ENCODE measurements at regions not wholly inside any gene's neighbourhood (a gene's known extent, or its start where the extent isn't known, plus 50 kb on each side); places are given as distances from the start of the nearest gene placed in this dataset.
"Not testable (repeated sequence)": the region's sequence is repeated elsewhere in the genome, so short reads cannot be mapped to it uniquely, and the experiment has no call there.

DNA sequence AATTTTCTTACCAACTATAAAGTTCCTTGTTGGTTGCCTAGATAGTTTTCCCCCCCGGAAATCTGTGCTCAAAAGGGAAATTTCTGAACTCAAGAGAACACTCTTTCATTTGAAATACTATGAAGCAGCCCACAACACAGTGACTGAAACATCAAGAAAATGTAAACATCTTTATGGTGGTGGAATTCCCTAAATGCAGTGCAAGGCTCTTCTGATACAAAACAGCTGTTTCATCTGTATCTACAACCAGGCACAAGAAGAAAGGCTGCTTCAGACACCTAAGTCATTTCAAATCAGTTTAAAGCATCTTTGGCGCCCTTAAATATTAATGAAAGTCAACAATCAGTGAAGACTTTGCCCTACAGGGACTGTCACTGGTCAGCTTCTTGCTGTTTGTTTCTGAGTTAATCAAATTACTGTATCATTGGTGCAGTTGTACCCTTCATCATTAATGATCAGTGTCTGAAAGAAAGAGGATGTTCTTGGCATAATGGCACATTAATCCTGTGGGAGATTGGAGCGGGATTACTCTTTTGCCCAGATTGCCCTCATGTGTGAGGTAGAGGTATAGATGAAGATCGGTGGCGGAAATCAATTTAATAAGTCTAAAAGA is 947.0 kb downstream of the NR2F1-AS1 start:
- TF ChIP-seq, protein P1, sequence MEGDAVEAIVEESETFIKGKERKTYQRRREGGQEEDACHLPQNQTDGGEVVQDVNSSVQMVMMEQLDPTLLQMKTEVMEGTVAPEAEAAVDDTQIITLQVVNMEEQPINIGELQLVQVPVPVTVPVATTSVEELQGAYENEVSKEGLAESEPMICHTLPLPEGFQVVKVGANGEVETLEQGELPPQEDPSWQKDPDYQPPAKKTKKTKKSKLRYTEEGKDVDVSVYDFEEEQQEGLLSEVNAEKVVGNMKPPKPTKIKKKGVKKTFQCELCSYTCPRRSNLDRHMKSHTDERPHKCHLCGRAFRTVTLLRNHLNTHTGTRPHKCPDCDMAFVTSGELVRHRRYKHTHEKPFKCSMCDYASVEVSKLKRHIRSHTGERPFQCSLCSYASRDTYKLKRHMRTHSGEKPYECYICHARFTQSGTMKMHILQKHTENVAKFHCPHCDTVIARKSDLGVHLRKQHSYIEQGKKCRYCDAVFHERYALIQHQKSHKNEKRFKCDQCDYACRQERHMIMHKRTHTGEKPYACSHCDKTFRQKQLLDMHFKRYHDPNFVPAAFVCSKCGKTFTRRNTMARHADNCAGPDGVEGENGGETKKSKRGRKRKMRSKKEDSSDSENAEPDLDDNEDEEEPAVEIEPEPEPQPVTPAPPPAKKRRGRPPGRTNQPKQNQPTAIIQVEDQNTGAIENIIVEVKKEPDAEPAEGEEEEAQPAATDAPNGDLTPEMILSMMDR (IDR thresholded peaks at IDR 0.05), result no peak
- ATAC-seq, result no peak
- no peak overlapping the region for H3K4me3 ChIP-seq
- no peaks in the 10 kb centered on the region for H3K27me3 ChIP-seq (ENCODE audit: low read depth)
- H3K4me1 ChIP-seq, result no peaks in the 10 kb centered on the region
- no peak overlapping the region for H3K27ac ChIP-seq
- H3K9me3 ChIP-seq, result no peaks in the 10 kb centered on the region
- DNase-seq, result no peak
- H3K36me3 ChIP-seq, result no peaks in the 10 kb centered on the region
- intact Hi-C loops (cut with DNase I), result no loop called here

DNA sequence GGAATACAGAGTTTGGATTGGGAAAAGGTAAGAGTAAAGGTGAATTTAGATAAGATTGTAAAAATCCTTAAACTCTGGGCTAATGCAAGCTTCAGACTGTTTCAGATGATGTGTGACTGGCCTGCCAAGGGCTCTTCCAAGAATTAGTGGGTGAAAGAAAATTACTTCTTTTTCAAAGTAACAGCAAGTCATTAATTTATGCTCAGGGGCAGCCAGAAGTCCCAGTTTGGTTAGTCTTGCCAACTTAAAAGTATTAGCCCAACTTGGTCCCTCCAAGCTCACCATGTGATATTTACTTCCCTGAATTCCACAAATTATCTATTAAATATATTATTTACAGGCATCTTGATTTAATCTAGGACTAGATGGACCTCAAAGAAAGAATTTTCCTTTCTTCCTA is 947.8 kb downstream of the NR2F1-AS1 start:
- ATAC-seq, result no peak
- TF ChIP-seq, protein P1 (IDR thresholded peaks at IDR 0.05), result no peak
- intact Hi-C loops (cut with DNase I), result no loop called here

GRCh38 chr5:92631237-92631701 is 949.8 kb downstream of the NR2F1-AS1 start:
- DNase-seq, result peak; percentile 27
- H3K9me3 ChIP-seq, result not testable (repeated sequence)

More for the DNA sequence above, 947.8 kb downstream of the NR2F1-AS1 start:
- no peak overlapping the region for H3K4me3 ChIP-seq
- no peaks in the 10 kb centered on the region for H3K9me3 ChIP-seq
- no peak for DNase-seq
- no peak overlapping the region for H3K27ac ChIP-seq
- H3K36me3 ChIP-seq, result no peaks in the 10 kb centered on the region
- H3K4me1 ChIP-seq, result no peaks in the 10 kb centered on the region
- no peaks in the 10 kb centered on the region for H3K27me3 ChIP-seq (ENCODE audit: low read depth)

GRCh38 chr5:92629574-92629973 is 951.4 kb downstream of the NR2F1-AS1 start:
- Histone ChIP-seq H3K4me3 (no peak overlapping the region), H3K9me3 (no peaks in the 10 kb centered on the region), H3K27me3 (ENCODE audit: low read depth) (no peaks in the 10 kb centered on the region), H3K4me1 (no peaks in the 10 kb centered on the region), H3K36me3 (no peaks in the 10 kb centered on the region), H3K27ac (no peak overlapping the region)
- intact Hi-C loops (cut with DNase I), result no loop called here
- DNase-seq, result no peak
- no peak for ATAC-seq
- TF ChIP-seq, protein P1 (IDR thresholded peaks at IDR 0.05), result no peak

More at GRCh38 chr5:92631237-92631701, 949.8 kb downstream of the NR2F1-AS1 start:
- H3K4me3 ChIP-seq; H3K36me3 ChIP-seq; ATAC-seq; H3K4me1 ChIP-seq; H3K27ac ChIP-seq; intact Hi-C loops (cut with DNase I); H3K27me3 ChIP-seq (ENCODE audit: low read depth): not testable (repeated sequence)

DNA sequence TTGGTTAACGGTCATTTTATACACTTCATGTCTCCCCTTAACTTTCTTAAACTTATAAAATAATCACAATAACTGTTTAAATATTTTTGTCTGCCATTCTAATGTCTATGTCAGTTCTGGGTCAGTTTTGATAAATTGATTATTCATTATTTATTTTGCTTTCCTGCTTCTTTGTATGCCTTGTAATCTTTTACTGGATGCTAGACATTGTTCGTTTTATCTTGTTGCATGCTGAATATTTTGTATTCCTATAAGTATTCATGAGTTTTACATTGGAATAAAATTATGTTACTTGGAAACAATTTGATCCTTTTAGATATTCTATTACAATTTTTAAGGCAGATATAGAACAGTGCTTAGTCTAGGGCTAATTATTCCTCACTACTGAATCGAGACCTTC is 952.0 kb downstream of the NR2F1-AS1 start:
- Histone ChIP-seq H3K4me1 (no peaks in the 10 kb centered on the region), H3K36me3 (no peaks in the 10 kb centered on the region), H3K9me3 (no peaks in the 10 kb centered on the region), H3K27me3 (ENCODE audit: low read depth) (no peaks in the 10 kb centered on the region), H3K27ac (no peak overlapping the region), H3K4me3 (no peak overlapping the region)
- intact Hi-C loops (cut with DNase I), result no loop called here
- ATAC-seq, result no peak
- no peak for DNase-seq
- TF ChIP-seq, protein P1 (IDR thresholded peaks at IDR 0.05), result no peak

- H3K4me1 ChIP-seq, result no peaks in the 10 kb centered on the region
- ATAC-seq, result no peak
- intact Hi-C loops (cut with DNase I), result no loop called here
- H3K36me3 ChIP-seq, result no peaks in the 10 kb centered on the region
- no peak overlapping the region for H3K27ac ChIP-seq
- no peaks in the 10 kb centered on the region for H3K27me3 ChIP-seq (ENCODE audit: low read depth)
- no peak for DNase-seq
- H3K4me3 ChIP-seq, result no peak overlapping the region
- H3K9me3 ChIP-seq, result no peaks in the 10 kb centered on the region
- TF ChIP-seq, protein P1 (IDR thresholded peaks at IDR 0.05), result no peak
Measured at GRCh38 chr5:92627186-92627585, 953.8 kb downstream of the NR2F1-AS1 start.

Data from lower lobe of right lung (tissue), 2 donors.